Keratinocyte (primary cell): ENCODE measurements at regions not wholly inside any gene's neighbourhood (a gene's known extent, or its start where the extent isn't known, plus 50 kb on each side); places are given as distances from the start of the nearest gene placed in this dataset.

Source experiments
- EZH2 ChIP-seq: IDR thresholded peaks from one replicate; pipeline ENCODE4 v1.6.1; 2012; ENCODE audit warnings: inconsistent platforms, mild to moderate bottlenecking, low read length, moderate library complexity
- TF ChIP-seq, protein P1 (sequence below), 3 experiments: IDR thresholded peaks in 1 of 3; conservative IDR thresholded peaks in 1 of 3; optimal IDR thresholded peaks in 1 of 3; 2 replicates in 2 of 3; 3 replicates in 1 of 3; pipeline versions ENCODE3 to v1.5.1; 2011; ENCODE audit warnings: low read length in 3 of 3, mild to moderate bottlenecking in 3 of 3, moderate library complexity in 2 of 3, control low read depth in 1 of 3, inconsistent platforms in 1 of 3; ENCODE audit not compliant: insufficient read depth in 2 of 3; ENCODE audit errors: extremely low read depth in 1 of 3

DNA sequence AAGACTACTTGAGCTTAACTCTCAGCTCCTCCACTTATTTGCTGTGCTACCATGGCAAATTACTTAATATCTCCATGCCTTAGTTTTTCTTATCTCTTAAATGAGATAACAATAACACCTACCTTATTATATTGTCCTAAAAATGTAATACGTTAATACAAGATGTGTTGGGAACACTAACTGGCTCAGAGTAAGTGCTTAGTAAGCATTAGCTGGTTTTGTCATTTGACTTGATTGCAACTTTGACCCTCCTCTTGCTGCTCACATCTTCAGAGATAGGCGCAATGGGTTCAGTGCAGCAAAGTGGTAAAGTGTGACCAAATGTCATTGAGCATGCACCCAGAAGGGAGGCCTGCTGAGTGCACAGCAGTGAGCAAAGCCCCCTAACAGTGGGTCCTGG is 294.5 kb upstream of the CLNK start:
- TF ChIP-seq, protein P1, sequence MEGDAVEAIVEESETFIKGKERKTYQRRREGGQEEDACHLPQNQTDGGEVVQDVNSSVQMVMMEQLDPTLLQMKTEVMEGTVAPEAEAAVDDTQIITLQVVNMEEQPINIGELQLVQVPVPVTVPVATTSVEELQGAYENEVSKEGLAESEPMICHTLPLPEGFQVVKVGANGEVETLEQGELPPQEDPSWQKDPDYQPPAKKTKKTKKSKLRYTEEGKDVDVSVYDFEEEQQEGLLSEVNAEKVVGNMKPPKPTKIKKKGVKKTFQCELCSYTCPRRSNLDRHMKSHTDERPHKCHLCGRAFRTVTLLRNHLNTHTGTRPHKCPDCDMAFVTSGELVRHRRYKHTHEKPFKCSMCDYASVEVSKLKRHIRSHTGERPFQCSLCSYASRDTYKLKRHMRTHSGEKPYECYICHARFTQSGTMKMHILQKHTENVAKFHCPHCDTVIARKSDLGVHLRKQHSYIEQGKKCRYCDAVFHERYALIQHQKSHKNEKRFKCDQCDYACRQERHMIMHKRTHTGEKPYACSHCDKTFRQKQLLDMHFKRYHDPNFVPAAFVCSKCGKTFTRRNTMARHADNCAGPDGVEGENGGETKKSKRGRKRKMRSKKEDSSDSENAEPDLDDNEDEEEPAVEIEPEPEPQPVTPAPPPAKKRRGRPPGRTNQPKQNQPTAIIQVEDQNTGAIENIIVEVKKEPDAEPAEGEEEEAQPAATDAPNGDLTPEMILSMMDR (optimal IDR thresholded peaks at IDR 0.05 in 1 of 3, IDR thresholded peaks at IDR 0.05 in 1 of 3, conservative IDR thresholded peaks at IDR 0.05 in 1 of 3; ENCODE audit: extremely low read depth in 1 of 3, insufficient read depth in 2 of 3, low read length in 3 of 3), result no peak
- no peak for TF ChIP-seq EZH2
